Parathyroid adenoma (tissue), 2 donors: ENCODE measurements at regions not wholly inside any gene's neighbourhood (a gene's known extent, or its start where the extent isn't known, plus 50 kb on each side); places are given as distances from the start of the nearest gene placed in this dataset.

Experiments used
- H2AFZ ChIP-seq: fragments of 300-600 bp; sonication (generic); one replicate; pipeline ENCODE4 v1.7.0; 2017; ENCODE audit warnings: antibody characterized with exemption, mild to moderate bottlenecking
- H3K27ac ChIP-seq: fragments of 300-600 bp; sonication (generic); one replicate; pipeline ENCODE4 v1.7.0; 2017
- H3K27me3 ChIP-seq: fragments of 300-600 bp; sonication (generic); one replicate; pipeline ENCODE4 v1.7.0; 2017; ENCODE audit warnings: low read length; ENCODE audit not compliant: control insufficient read depth, insufficient read depth
- H3K36me3 ChIP-seq: fragments of 300-600 bp; sonication (generic); one replicate; pipeline ENCODE4 v1.7.0; 2017; ENCODE audit warnings: low read length; ENCODE audit not compliant: control insufficient read depth, insufficient read depth
- H3K4me1 ChIP-seq: fragments of 300-600 bp; sonication (generic); one replicate; pipeline ENCODE4 v1.7.0; 2017; ENCODE audit warnings: control low read depth
- H3K4me2 ChIP-seq: fragments of 300-600 bp; sonication (generic); one replicate; pipeline ENCODE4 v1.7.0; 2017; ENCODE audit warnings: low read length
- H3K4me3 ChIP-seq: fragments of 300-600 bp; sonication (generic); one replicate; pipeline ENCODE4 v1.7.0; 2017; ENCODE audit warnings: low read depth, low read length
- H3K79me2 ChIP-seq: fragments of 300-600 bp; sonication (generic); one replicate; pipeline ENCODE4 v1.7.0; 2017; ENCODE audit warnings: control low read depth
- H3K9ac ChIP-seq: fragments of 300-600 bp; sonication (generic); one replicate; pipeline ENCODE4 v1.7.0; 2017; ENCODE audit warnings: mild to moderate bottlenecking
- H3K9me3 ChIP-seq: fragments of 300-600 bp; sonication (generic); one replicate; pipeline ENCODE4 v1.7.0; 2017; ENCODE audit warnings: low read length; ENCODE audit not compliant: control insufficient read depth
- CTCF ChIP-seq: fragments of 300-600 bp; sonication (generic); IDR thresholded peaks from one replicate; pipeline ENCODE4 v1.7.0; 2017; ENCODE audit warnings: antibody characterized with exemption, mild to moderate bottlenecking
- donor health status: primary hyperparathyroidism.

GRCh38 chr4:149095811-149096210 is 653.6 kb upstream of the NR3C2 start:
- Histone ChIP-seq H3K9me3 (no peaks in the 10 kb centered on the region), H3K9ac (no peak overlapping the region), H3K79me2 (no peaks in the 10 kb centered on the region), H3K4me2 (no peak overlapping the region), H2AFZ (no peak overlapping the region), H3K4me3 (no peak overlapping the region), H3K27me3 (no peaks in the 10 kb centered on the region), H3K4me1 (no peaks in the 10 kb centered on the region), H3K27ac (no peak overlapping the region), H3K36me3 (no peaks in the 10 kb centered on the region)
- no peak for TF ChIP-seq CTCF

- Histone ChIP-seq H3K27ac (no peak overlapping the region), H3K79me2 (no peaks in the 10 kb centered on the region), H3K27me3 (no peaks in the 10 kb centered on the region), H3K4me2 (no peak overlapping the region), H2AFZ (no peak overlapping the region), H3K4me1 (no peaks in the 10 kb centered on the region), H3K9me3 (no peaks in the 10 kb centered on the region), H3K9ac (no peak overlapping the region), H3K4me3 (no peak overlapping the region), H3K36me3 (no peaks in the 10 kb centered on the region)
- no peak for TF ChIP-seq CTCF
Observed at GRCh38 chr4:149095001-149095400, 652.8 kb upstream of the NR3C2 start.

- Histone ChIP-seq H3K27ac (no peak overlapping the region), H3K79me2 (no peaks in the 10 kb centered on the region), H2AFZ (no peak overlapping the region), H3K9me3 (no peaks in the 10 kb centered on the region), H3K9ac (no peak overlapping the region), H3K4me1 (no peaks in the 10 kb centered on the region), H3K27me3 (no peaks in the 10 kb centered on the region), H3K36me3 (peaks cover 3% of the 10 kb centered on the region), H3K4me2 (no peak overlapping the region), H3K4me3 (no peak overlapping the region)
- TF ChIP-seq CTCF: no peak
Observed at GRCh38 chr4:149084144-149084543, 641.9 kb upstream of the NR3C2 start.

GRCh38 chr4:149077181-149077580 is 635.0 kb upstream of the NR3C2 start:
- TF ChIP-seq CTCF: no peak

GRCh38 chr4:149076401-149076800 is 634.2 kb upstream of the NR3C2 start:
- Histone ChIP-seq H3K9me3 (no peaks in the 10 kb centered on the region), H3K27ac (no peak overlapping the region), H2AFZ (no peak overlapping the region), H3K27me3 (no peaks in the 10 kb centered on the region), H3K36me3 (no peaks in the 10 kb centered on the region), H3K4me1 (no peaks in the 10 kb centered on the region), H3K79me2 (no peaks in the 10 kb centered on the region), H3K4me2 (no peak overlapping the region), H3K9ac (no peak overlapping the region), H3K4me3 (no peak overlapping the region)
- no peak for TF ChIP-seq CTCF

More at GRCh38 chr4:149077181-149077580, 635.0 kb upstream of the NR3C2 start:
- H3K4me1 ChIP-seq: no peaks in the 10 kb centered on the region
- H3K79me2 ChIP-seq: no peaks in the 10 kb centered on the region
- H3K9me3 ChIP-seq: no peaks in the 10 kb centered on the region
- H3K9ac ChIP-seq: no peak overlapping the region
- H3K27me3 ChIP-seq: no peaks in the 10 kb centered on the region
- no peak overlapping the region for H3K4me3 ChIP-seq
- no peaks in the 10 kb centered on the region for H3K36me3 ChIP-seq
- no peak overlapping the region for H3K4me2 ChIP-seq
- no peak overlapping the region for H2AFZ ChIP-seq
- H3K27ac ChIP-seq: no peak overlapping the region
